ENCODE measurements at regions not wholly inside any gene's neighbourhood (a gene's known extent, or its start where the extent isn't known, plus 50 kb on each side); places are given as distances from the start of the nearest gene placed in this dataset.
A peak's percentile ranks its signal among the peaks of the same experiment; 100 is the strongest.

DNA sequence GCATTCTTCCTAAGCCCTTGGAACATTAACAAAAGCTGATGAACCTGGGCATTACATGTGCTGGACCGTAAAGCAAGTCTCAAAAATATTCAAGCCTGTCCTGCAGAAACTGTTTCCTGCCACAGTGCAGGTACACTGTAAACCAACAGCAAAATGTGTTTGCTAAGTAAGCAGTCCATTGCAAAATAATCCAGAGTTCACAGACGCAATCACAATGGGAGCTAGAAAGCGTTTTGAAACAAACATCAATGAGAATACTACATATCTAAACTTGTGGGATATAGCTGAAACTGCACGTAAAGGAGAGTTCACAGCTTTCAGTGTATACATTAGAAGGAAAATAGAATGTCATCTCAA is 61.6 kb downstream of the RGS12 start:
- CTCF ChIA-PET = interaction anchor here (0.9 to 1.5 kb wide), 2 partner anchors 9 to 126 kb away, joined by 5 read pairs; no protein-coding TSS in a partner anchor
- BruUV-seq (replicated peaks) = no TSS peak

DNA sequence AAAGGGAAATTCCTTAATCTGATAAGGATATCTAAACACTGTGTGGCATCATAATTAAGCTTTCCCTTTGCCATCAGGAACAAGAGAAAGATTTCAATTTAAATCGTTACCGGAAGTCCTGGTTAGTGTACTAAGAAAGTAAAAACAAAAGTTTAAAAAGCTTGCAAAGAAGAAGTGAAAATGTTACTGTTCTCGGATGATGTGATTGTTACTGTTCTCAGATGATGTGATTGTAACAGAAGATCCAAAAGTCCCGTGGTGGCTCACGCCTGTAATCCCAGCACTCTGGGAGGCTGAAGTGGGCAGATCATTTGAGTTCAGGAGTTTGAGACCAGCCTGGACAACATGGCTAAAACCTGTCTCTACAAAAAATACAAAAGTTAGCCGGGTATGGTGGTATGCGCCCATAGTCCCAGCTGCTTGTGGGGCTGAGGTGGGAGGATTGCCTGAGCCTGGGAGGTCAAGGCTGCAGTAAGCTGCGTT is 62.5 kb downstream of the RGS12 start:
- H3K9me3 ChIP-seq = no peaks in the 10 kb centered on the region
- peaks cover 9% of the 10 kb centered on the region for H3K4me1 Mint-ChIP-seq (ENCODE audit: low read depth, unreplicated experiment)
- no peak overlapping the region for H3K4me3 Mint-ChIP-seq (ENCODE audit: unreplicated experiment)
- H3K4me1 ChIP-seq = peaks cover 10% of the 10 kb centered on the region; the same call in 1 of the 2 replicates
- no peaks in the 10 kb centered on the region for H3K36me3 ChIP-seq (ENCODE audit: control insufficient read depth, insufficient read depth, low read length)
- intact Hi-C loops (cut with micrococcal nuclease; ENCODE audit: unreplicated experiment) = no loop called here
- no peak for DNase-seq
- BruUV-seq (replicated peaks) = no TSS peak
- H3K27me3 Mint-ChIP-seq (ENCODE audit: insufficient read depth, unreplicated experiment) = no peaks in the 10 kb centered on the region
- no peaks in the 10 kb centered on the region for H3K9me3 Mint-ChIP-seq (ENCODE audit: unreplicated experiment)
- no peak overlapping the region for H3K27ac Mint-ChIP-seq (ENCODE audit: unreplicated experiment)
- TF ChIP-seq, protein P1, sequence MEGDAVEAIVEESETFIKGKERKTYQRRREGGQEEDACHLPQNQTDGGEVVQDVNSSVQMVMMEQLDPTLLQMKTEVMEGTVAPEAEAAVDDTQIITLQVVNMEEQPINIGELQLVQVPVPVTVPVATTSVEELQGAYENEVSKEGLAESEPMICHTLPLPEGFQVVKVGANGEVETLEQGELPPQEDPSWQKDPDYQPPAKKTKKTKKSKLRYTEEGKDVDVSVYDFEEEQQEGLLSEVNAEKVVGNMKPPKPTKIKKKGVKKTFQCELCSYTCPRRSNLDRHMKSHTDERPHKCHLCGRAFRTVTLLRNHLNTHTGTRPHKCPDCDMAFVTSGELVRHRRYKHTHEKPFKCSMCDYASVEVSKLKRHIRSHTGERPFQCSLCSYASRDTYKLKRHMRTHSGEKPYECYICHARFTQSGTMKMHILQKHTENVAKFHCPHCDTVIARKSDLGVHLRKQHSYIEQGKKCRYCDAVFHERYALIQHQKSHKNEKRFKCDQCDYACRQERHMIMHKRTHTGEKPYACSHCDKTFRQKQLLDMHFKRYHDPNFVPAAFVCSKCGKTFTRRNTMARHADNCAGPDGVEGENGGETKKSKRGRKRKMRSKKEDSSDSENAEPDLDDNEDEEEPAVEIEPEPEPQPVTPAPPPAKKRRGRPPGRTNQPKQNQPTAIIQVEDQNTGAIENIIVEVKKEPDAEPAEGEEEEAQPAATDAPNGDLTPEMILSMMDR (IDR thresholded peaks at IDR 0.05; ENCODE audit: insufficient read depth in 1 of 2, low read depth in 1 of 2, low read length in 1 of 2, severe bottlenecking in 1 of 2, unreplicated experiment in 1 of 2) = no peak
- H3K4me3 ChIP-seq (ENCODE audit: low read depth, low read length) = no peak overlapping the region
- ChIA-PET POLR2A (no interaction called here), CTCF (interaction anchor here (0.9 kb wide), 1 partner anchor 126 kb away, joined by 5 read pairs; no protein-coding TSS in a partner anchor)
- no peaks in the 10 kb centered on the region for H3K27me3 ChIP-seq (replicated peaks; ENCODE audit: control insufficient read depth, insufficient read depth, low read length)
- H3K36me3 Mint-ChIP-seq (ENCODE audit: insufficient read depth, unreplicated experiment) = no peaks in the 10 kb centered on the region

More for the DNA sequence above, 61.6 kb downstream of the RGS12 start:
- Mint-ChIP-seq H3K27ac (ENCODE audit: unreplicated experiment) (peak overlapping the region; percentile 20), H3K4me1 (ENCODE audit: low read depth, unreplicated experiment) (peaks cover 9% of the 10 kb centered on the region), H3K36me3 (ENCODE audit: insufficient read depth, unreplicated experiment) (no peaks in the 10 kb centered on the region), H3K9me3 (ENCODE audit: unreplicated experiment) (no peaks in the 10 kb centered on the region), H3K4me3 (ENCODE audit: unreplicated experiment) (no peak overlapping the region), H3K27me3 (ENCODE audit: insufficient read depth, unreplicated experiment) (no peaks in the 10 kb centered on the region)
- peak in 1 of 2 experiments; percentile 34 for DNase-seq
- intact Hi-C loops (cut with micrococcal nuclease; ENCODE audit: unreplicated experiment) = no loop called here
- no peaks in the 10 kb centered on the region for H3K27me3 ChIP-seq (replicated peaks; ENCODE audit: control insufficient read depth, insufficient read depth, low read length)
- TF ChIP-seq, protein P1 (IDR thresholded peaks at IDR 0.05; ENCODE audit: insufficient read depth in 1 of 2, low read depth in 1 of 2, low read length in 1 of 2, severe bottlenecking in 1 of 2, unreplicated experiment in 1 of 2) = no peak
- no peaks in the 10 kb centered on the region for H3K9me3 ChIP-seq
- POLR2A ChIA-PET = no interaction called here
- no peaks in the 10 kb centered on the region for H3K36me3 ChIP-seq (ENCODE audit: control insufficient read depth, insufficient read depth, low read length)
- peaks cover 10% of the 10 kb centered on the region; the same call in 1 of the 2 replicates for H3K4me1 ChIP-seq
- H3K4me3 ChIP-seq (ENCODE audit: low read depth, low read length) = no peak overlapping the region

DNA sequence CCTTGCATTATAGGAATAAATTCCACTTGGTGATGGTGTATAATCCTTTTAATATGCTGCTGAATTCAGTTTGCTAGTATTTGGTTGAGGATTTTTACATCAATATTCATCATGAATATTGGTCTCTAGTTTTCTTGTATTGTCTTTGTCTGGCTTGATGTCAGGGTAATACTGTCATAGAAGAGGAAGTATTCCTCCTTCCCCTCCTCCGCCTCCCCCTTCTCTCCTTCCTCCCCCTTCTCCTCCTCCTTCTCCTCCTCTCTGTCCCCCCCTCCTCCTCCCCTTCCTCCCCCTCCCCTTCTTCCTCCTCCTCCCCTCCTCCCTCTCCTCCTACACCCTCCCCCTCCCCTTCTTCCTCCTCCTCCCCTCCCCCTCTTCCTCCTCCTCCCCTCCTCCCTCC is 65.8 kb downstream of the RGS12 start:
- CTCF ChIA-PET = no interaction called here
- intact Hi-C loops (cut with micrococcal nuclease; ENCODE audit: unreplicated experiment) = no loop called here

More for the DNA sequence above, 65.8 kb downstream of the RGS12 start:
- H3K9me3 ChIP-seq = no peaks in the 10 kb centered on the region
- TF ChIP-seq, protein P1 (IDR thresholded peaks at IDR 0.05; ENCODE audit: insufficient read depth in 1 of 2, low read depth in 1 of 2, low read length in 1 of 2, severe bottlenecking in 1 of 2, unreplicated experiment in 1 of 2) = no peak
- DNase-seq = no peak
- Mint-ChIP-seq H3K36me3 (ENCODE audit: insufficient read depth, unreplicated experiment) (peaks cover 6% of the 10 kb centered on the region), H3K4me1 (ENCODE audit: low read depth, unreplicated experiment) (peaks cover 9% of the 10 kb centered on the region), H3K27ac (ENCODE audit: unreplicated experiment) (no peak overlapping the region), H3K4me3 (ENCODE audit: unreplicated experiment) (no peak overlapping the region), H3K27me3 (ENCODE audit: insufficient read depth, unreplicated experiment) (no peaks in the 10 kb centered on the region), H3K9me3 (ENCODE audit: unreplicated experiment) (no peaks in the 10 kb centered on the region)
- H3K27me3 ChIP-seq (replicated peaks; ENCODE audit: control insufficient read depth, insufficient read depth, low read length) = no peaks in the 10 kb centered on the region
- H3K4me1 ChIP-seq = peaks cover 10% of the 10 kb centered on the region; the same call in 1 of the 2 replicates
- POLR2A ChIA-PET = no interaction called here
- no TSS peak for BruUV-seq (replicated peaks)
- no peaks in the 10 kb centered on the region for H3K36me3 ChIP-seq (ENCODE audit: control insufficient read depth, insufficient read depth, low read length)
- H3K4me3 ChIP-seq (ENCODE audit: low read depth, low read length) = no peak overlapping the region
